22Rv1 (cell line): ENCODE measurements at regions not wholly inside any gene's neighbourhood (a gene's known extent, or its start where the extent isn't known, plus 50 kb on each side); places are given as distances from the start of the nearest gene placed in this dataset.

Experiments used
- H3K27ac ChIP-seq: fragments of 450-650 bp; 2 replicates; pipeline ENCODE4 v1.5.1; 2017
- ZFX ChIP-seq: fragments of 450-650 bp; IDR thresholded peaks from 2 replicates; pipeline ENCODE4 v1.6.1; 2017; ENCODE audit warnings: antibody characterized with exemption, borderline replicate concordance
- TF ChIP-seq, protein P1 (sequence below): fragments of 450-650 bp; IDR thresholded peaks from 2 replicates; pipeline ENCODE4 v1.5.1; 2017; ENCODE audit warnings: mild to moderate bottlenecking

DNA sequence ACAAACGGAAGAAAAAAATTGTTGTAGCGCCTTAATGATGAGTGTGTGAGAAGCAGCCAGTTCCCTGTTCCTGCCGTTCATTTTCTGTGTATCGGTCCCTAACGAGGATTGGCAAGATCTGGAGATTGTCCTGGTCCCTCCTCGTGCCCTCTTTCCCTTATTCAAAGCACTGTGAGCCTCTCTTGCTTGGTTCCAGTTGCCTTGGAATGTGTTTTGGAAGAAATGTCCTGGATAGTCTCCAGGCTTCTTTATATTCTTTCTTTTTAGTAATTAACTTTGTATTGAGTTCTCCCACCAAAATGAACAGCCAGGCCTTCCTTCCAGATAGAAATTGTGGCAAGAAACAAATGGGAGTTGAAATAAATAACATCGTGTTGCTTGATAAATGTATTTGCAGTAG, 348.3 kb downstream of the CDH26 start:
- no peak for TF ChIP-seq ZFX
- TF ChIP-seq, protein P1, sequence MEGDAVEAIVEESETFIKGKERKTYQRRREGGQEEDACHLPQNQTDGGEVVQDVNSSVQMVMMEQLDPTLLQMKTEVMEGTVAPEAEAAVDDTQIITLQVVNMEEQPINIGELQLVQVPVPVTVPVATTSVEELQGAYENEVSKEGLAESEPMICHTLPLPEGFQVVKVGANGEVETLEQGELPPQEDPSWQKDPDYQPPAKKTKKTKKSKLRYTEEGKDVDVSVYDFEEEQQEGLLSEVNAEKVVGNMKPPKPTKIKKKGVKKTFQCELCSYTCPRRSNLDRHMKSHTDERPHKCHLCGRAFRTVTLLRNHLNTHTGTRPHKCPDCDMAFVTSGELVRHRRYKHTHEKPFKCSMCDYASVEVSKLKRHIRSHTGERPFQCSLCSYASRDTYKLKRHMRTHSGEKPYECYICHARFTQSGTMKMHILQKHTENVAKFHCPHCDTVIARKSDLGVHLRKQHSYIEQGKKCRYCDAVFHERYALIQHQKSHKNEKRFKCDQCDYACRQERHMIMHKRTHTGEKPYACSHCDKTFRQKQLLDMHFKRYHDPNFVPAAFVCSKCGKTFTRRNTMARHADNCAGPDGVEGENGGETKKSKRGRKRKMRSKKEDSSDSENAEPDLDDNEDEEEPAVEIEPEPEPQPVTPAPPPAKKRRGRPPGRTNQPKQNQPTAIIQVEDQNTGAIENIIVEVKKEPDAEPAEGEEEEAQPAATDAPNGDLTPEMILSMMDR = no peak
- no peak overlapping the region for H3K27ac ChIP-seq

DNA sequence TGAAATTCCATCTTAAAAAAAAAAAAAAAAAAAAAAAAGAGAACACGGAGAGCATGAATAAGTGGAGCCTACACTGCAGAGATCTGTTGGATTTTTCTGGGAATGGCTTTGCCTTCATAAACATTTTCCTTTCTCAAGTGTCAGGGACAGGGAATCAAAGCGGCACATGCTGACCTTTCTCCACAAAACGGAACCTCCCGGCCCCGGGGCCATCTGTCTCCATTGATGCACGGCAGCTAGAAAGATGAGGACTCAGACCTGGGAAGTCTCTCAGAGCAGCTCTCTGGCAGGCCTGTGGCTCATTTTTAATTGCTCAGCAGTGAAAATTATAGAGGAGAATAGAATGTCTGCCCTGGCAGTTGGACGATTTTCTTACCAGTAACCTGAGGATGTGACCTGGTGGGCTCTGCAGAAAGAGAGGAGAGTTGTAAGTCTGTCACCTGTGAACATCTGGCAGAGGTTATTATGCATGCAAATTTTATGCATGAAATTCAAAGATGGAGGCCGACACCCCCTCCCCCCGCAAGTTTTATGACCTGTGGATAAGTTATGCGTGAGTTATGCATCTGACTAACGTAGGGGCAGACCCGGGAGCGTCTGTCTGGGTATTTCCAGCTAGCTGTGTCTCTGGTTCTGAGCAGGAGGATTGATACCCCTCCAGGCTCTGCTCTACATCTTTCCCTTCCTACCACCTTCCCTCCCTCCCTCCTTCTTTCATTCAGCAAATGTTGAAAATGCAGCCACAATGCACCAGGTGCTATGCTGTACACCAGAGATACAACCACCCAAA, 352.5 kb downstream of the CDH26 start:
- no peak for TF ChIP-seq ZFX
- TF ChIP-seq, protein P1 = no peak
- H3K27ac ChIP-seq = no peak overlapping the region

DNA sequence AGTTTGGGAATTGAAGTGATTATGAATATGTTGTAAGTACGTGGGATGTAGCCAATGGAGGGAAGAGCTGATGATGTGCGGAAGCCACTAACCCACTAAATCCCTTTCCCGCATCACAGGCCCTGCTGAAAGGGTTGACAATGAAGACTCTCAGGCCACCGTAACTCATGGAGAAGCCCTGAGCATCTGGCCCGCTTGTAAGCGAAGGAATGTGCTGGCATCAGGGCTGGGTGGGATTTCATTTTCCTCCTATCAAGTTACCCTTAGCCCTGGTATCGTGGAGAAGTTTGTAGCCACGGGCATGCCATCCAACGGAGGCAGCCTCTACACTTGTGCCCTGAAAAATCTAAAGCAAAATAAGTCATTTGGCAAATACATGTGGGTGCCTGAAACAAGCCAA, 355.0 kb downstream of the CDH26 start:
- H3K27ac ChIP-seq = no peak overlapping the region

DNA sequence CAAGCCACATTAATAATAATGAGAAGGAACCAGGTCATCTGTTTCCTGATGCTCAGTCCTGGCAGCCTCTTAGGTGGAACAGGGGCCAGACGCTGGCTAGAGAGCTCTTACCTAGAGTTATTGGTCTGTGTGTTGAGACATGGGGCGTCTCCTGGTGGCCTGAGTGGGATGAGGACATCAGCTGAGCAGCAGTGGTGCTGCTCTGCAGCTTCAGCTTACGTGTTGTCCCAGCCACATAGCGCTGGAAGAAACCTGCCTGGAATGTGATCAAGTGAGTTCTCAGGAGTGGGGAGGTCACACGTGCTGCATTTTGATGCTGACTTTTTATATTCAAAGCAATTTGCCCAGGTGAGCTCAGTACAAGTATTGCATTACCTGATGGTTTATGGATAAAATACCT, 355.4 kb downstream of the CDH26 start:
- no peak overlapping the region for H3K27ac ChIP-seq

More for the DNA sequence above, 355.0 kb downstream of the CDH26 start:
- TF ChIP-seq, protein P1 = no peak
- TF ChIP-seq ZFX = no peak

DNA sequence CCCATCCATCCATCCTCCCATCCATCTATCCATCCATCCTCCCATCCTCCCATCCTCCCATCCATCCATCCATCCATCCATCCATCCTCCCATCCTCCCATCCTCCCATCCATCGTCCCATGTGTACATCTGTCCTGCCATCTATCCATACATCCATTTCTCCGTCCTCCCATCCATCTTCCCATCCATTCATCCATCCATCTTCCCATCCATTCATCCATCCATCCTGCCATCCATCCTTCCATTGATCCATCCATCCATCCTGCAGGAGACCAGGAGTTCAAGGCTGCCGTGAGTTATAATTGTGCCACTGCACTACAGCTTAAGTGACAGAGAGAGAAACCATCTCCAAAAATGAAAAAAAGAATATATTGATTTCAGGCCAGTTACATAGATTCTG, 356.5 kb downstream of the CDH26 start:
- TF ChIP-seq ZFX = no peak
- TF ChIP-seq, protein P1 = no peak
- H3K27ac ChIP-seq = no peak overlapping the region

More for the DNA sequence above, 355.4 kb downstream of the CDH26 start:
- TF ChIP-seq, protein P1 = no peak
- TF ChIP-seq ZFX = no peak

DNA sequence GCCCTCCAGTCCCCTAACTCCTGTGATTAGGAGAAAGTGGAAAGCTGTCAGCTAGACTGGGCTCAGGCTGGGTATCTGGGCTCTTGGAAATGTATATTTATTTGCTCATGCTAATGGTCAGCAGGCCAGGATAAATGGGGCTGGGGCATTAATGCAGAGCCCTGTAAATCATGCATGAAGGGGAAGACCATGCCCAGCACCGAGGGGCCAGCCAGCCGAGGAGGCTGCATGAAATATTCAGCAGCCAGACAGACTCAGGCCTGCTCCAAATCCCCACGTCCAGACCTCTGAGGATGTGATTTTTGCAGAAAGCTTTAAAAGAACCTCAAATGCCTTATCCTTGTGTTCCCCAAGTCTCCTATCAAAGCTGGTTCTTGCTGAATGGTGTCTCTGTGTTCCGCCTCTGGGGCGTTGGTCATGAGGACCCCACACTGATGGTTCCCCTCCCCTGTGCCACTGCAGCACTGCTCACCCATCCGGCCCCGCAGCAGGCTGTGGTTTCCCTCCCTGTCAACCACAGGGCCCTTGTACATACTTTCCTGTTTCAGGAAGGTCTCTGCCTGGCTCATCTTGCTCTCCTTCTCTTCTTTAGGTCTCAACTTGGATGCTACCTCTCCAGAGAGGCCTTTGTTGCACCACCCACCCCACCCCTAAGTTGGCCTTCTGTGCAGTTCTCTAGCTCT, 358.4 kb downstream of the CDH26 start:
- TF ChIP-seq, protein P1 = no peak
- no peak for TF ChIP-seq ZFX

DNA sequence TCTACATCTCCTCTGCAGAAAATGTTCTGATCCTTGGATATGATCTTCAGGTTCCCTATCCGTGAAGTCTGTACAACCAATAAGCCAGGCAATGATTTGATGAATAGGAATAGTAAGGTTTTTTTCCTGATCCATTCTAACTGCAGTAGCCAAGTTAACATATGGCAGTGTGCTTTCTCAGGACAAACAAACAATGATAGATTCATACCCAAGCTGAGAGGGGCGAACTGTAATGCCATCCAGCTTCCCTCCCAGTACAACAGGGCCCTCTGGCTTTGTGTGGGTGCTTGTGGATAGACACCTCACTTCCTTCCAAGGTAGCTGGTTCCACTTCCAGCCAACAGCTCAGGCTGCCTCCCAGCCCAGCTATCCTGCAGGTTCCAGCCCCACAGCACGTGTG, 359.2 kb downstream of the CDH26 start:
- H3K27ac ChIP-seq = no peak overlapping the region
- no peak for TF ChIP-seq ZFX
- TF ChIP-seq, protein P1 = no peak

More for the DNA sequence above, 358.4 kb downstream of the CDH26 start:
- no peak overlapping the region for H3K27ac ChIP-seq
